Uterus (tissue), 2 donors: ENCODE measurements at regions not wholly inside any gene's neighbourhood (a gene's known extent, or its start where the extent isn't known, plus 50 kb on each side); places are given as distances from the start of the nearest gene placed in this dataset.
"Not testable (repeated sequence)": the region's sequence is repeated elsewhere in the genome, so short reads cannot be mapped to it uniquely, and the experiment has no call there.

Experiments
- POLR2A ChIP-seq, 2 donors: fragments of 450-650 bp; IDR thresholded peaks; one replicate each; pipeline ENCODE4 v1.6.1; 2016; ENCODE audit warnings: antibody characterized with exemption in 2 of 2, mild to moderate bottlenecking in 1 of 2, moderate library complexity in 1 of 2
- TF ChIP-seq, protein P1 (sequence below), 4 experiments: fragments of 200-600 bp in 2 of 4; fragments of 450-650 bp in 2 of 4; sonication (generic) in 2 of 4; IDR thresholded peaks; one replicate each; pipeline ENCODE4 v1.5.1; 2016 to 2019; ENCODE audit warnings: antibody characterized with exemption in 4 of 4, mild to moderate bottlenecking in 2 of 4, moderate library complexity in 1 of 4

DNA sequence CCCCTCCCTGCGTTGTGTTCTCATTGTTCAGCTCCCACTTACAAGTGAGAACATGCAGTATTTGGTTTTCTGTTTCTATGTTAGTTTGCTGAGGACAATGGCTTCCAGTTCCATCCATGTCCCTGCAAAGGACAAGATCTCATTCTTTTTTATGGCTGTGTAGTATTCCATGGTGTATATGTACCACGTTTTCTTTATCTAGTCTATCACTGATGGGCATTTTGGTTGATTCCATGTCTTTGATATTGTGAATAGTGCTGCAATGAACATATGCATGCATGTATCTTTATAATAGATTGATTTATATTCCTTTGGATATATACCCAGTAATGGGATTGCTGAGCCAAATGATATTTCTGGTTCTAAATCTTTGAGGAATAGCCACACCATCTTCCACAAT is 265.1 kb downstream of the ANTXR2 start:
- TF ChIP-seq POLR2A (IDR thresholded peaks at IDR 0.05), result not testable (repeated sequence)
- TF ChIP-seq, protein P1, sequence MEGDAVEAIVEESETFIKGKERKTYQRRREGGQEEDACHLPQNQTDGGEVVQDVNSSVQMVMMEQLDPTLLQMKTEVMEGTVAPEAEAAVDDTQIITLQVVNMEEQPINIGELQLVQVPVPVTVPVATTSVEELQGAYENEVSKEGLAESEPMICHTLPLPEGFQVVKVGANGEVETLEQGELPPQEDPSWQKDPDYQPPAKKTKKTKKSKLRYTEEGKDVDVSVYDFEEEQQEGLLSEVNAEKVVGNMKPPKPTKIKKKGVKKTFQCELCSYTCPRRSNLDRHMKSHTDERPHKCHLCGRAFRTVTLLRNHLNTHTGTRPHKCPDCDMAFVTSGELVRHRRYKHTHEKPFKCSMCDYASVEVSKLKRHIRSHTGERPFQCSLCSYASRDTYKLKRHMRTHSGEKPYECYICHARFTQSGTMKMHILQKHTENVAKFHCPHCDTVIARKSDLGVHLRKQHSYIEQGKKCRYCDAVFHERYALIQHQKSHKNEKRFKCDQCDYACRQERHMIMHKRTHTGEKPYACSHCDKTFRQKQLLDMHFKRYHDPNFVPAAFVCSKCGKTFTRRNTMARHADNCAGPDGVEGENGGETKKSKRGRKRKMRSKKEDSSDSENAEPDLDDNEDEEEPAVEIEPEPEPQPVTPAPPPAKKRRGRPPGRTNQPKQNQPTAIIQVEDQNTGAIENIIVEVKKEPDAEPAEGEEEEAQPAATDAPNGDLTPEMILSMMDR (IDR thresholded peaks at IDR 0.05), result not testable (repeated sequence)
